Chondrocyte (in vitro differentiated cells): ENCODE measurements at regions not wholly inside any gene's neighbourhood (a gene's known extent, or its start where the extent isn't known, plus 50 kb on each side); places are given as distances from the start of the nearest gene placed in this dataset.

ENCODE experiments used
- DNase-seq: peaks from one replicate; pipeline ENCODE4 v3.0.0; 2021; ENCODE audit warnings: mixed read lengths, low spot score
- H3K27ac Mint-ChIP-seq: one replicate; pipeline ENCODE4 v1.8.0; 2021; ENCODE audit warnings: mild to moderate bottlenecking, moderate library complexity, mixed read lengths; ENCODE audit not compliant: unreplicated experiment
- H3K27me3 Mint-ChIP-seq: 2 replicates; pipeline ENCODE4 v1.8.0; 2021; ENCODE audit warnings: low read depth, mixed read lengths
- H3K36me3 Mint-ChIP-seq: 2 replicates; pipeline ENCODE4 v1.8.0; 2021; ENCODE audit warnings: low read depth, mixed read lengths
- H3K4me1 Mint-ChIP-seq: 2 replicates; pipeline ENCODE4 v1.8.0; 2021; ENCODE audit warnings: low read depth, mild to moderate bottlenecking, mixed read lengths
- H3K4me3 Mint-ChIP-seq: one replicate; pipeline ENCODE4 v1.8.0; 2021; ENCODE audit warnings: mild to moderate bottlenecking, moderate library complexity, mixed read lengths; ENCODE audit not compliant: unreplicated experiment
- H3K9me3 Mint-ChIP-seq: 2 replicates; pipeline ENCODE4 v1.8.0; 2021; ENCODE audit warnings: low read depth, mixed read lengths
- TF ChIP-seq, protein P1 (sequence below): fragments of 200-600 bp; sonication (generic); IDR thresholded peaks from 2 replicates; pipeline ENCODE4 v1.5.0; 2021; ENCODE audit warnings: antibody characterized with exemption, mild to moderate bottlenecking, moderate library complexity

GRCh38 chr18:33840212-33840593 is 262.2 kb downstream of the ASXL3 start:
- TF ChIP-seq, protein P1, sequence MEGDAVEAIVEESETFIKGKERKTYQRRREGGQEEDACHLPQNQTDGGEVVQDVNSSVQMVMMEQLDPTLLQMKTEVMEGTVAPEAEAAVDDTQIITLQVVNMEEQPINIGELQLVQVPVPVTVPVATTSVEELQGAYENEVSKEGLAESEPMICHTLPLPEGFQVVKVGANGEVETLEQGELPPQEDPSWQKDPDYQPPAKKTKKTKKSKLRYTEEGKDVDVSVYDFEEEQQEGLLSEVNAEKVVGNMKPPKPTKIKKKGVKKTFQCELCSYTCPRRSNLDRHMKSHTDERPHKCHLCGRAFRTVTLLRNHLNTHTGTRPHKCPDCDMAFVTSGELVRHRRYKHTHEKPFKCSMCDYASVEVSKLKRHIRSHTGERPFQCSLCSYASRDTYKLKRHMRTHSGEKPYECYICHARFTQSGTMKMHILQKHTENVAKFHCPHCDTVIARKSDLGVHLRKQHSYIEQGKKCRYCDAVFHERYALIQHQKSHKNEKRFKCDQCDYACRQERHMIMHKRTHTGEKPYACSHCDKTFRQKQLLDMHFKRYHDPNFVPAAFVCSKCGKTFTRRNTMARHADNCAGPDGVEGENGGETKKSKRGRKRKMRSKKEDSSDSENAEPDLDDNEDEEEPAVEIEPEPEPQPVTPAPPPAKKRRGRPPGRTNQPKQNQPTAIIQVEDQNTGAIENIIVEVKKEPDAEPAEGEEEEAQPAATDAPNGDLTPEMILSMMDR: no peak
- Mint-ChIP-seq H3K4me1 (peaks cover 6% of the 10 kb centered on the region), H3K36me3 (no peaks in the 10 kb centered on the region)

GRCh38 chr18:33839452-33840211 is 261.6 kb downstream of the ASXL3 start:
- TF ChIP-seq, protein P1: peak; percentile 98
- no peak for DNase-seq
- H3K27ac Mint-ChIP-seq: no peak overlapping the region
- no peaks in the 10 kb centered on the region for H3K9me3 Mint-ChIP-seq
- H3K4me1 Mint-ChIP-seq: peaks cover 6% of the 10 kb centered on the region
- H3K4me3 Mint-ChIP-seq: no peak overlapping the region
- H3K36me3 Mint-ChIP-seq: no peaks in the 10 kb centered on the region
- peaks cover 3% of the 10 kb centered on the region for H3K27me3 Mint-ChIP-seq

More at GRCh38 chr18:33840212-33840593, 262.2 kb downstream of the ASXL3 start:
- DNase-seq: no peak
- H3K27me3 Mint-ChIP-seq: peaks cover 3% of the 10 kb centered on the region
- no peak overlapping the region for H3K4me3 Mint-ChIP-seq
- no peak overlapping the region for H3K27ac Mint-ChIP-seq
- no peaks in the 10 kb centered on the region for H3K9me3 Mint-ChIP-seq

DNA sequence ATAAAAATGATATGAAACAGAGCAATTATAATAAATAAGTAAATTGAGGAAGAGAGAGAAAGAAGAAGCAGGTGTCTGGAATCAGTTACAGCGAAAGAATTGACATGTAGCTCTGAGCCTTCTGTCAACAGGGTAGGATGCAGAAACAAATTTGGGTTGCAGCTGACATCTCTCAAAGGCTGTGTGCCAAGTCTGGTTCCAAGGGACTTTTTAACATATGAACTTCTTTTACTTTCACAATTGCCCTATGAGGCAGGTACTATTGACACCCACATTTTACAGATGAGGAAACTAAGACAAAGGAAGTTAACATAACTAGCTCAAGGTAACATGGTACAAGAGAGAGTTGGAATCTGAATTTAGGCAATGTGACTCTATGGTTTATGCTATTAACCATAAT is 260.0 kb downstream of the ASXL3 start:
- Mint-ChIP-seq H3K4me3 (no peak overlapping the region), H3K36me3 (no peaks in the 10 kb centered on the region), H3K27ac (no peak overlapping the region), H3K9me3 (no peaks in the 10 kb centered on the region), H3K4me1 (peaks cover 6% of the 10 kb centered on the region), H3K27me3 (peaks cover 3% of the 10 kb centered on the region)
- no peak for DNase-seq
- TF ChIP-seq, protein P1: no peak

DNA sequence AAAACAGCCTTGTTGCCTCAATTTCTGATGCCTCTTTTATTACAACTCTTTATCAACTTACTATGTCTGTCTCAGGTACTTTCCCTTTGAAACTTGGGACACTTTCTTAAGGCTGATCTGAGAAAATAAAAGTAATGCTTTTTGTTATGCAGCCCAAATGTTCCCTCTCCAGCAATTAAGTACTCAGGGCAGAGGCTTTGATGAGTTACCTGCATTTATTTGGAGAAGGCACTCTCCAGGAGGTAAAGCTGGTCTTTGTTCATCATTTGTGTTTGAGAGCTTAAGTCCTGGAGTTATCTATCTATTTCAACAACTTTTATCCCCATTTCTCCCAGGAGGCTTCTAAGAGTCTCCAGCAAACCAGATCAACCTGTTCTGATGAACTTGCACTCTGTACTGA is 259.2 kb downstream of the ASXL3 start:
- Mint-ChIP-seq H3K4me3 (no peak overlapping the region), H3K9me3 (peaks cover 2% of the 10 kb centered on the region), H3K36me3 (peaks cover 1% of the 10 kb centered on the region), H3K27ac (no peak overlapping the region), H3K4me1 (peaks cover 6% of the 10 kb centered on the region), H3K27me3 (peaks cover 3% of the 10 kb centered on the region)
- TF ChIP-seq, protein P1: no peak
- no peak for DNase-seq

DNA sequence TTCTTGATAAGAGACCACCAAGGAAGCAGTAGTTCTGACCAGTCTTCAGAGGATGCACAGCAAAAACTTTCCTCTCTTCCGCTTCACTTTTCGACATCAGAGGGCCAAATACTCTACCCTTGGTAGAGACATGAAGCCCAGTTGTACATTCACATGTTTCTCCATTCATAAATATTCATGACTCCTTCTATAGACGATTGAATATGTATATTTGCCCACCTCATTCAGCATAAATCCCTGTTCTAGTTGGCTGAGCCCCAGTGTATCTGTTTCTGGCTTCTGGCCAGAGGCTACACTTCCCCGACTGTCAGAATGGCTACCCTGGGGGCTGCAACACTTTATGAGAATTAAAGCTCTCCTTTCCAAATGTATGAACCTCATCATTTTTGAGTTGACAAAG is 258.5 kb downstream of the ASXL3 start:
- Mint-ChIP-seq H3K27ac (no peak overlapping the region), H3K27me3 (peaks cover 3% of the 10 kb centered on the region), H3K4me1 (peaks cover 6% of the 10 kb centered on the region), H3K36me3 (peaks cover 2% of the 10 kb centered on the region), H3K4me3 (no peak overlapping the region), H3K9me3 (peaks cover 7% of the 10 kb centered on the region)
- TF ChIP-seq, protein P1: no peak
- DNase-seq: no peak
